Astrocyte (in vitro differentiated cells and primary cell): ENCODE measurements at regions not wholly inside any gene's neighbourhood (a gene's known extent, or its start where the extent isn't known, plus 50 kb on each side); places are given as distances from the start of the nearest gene placed in this dataset.

Experiments
- CTCF ChIP-seq: IDR thresholded peaks from 2 replicates; pipeline ENCODE4 v1.5.1; 2011; ENCODE audit warnings: low read depth, mild to moderate bottlenecking, inconsistent platforms, low read length, moderate library complexity; ENCODE audit not compliant: insufficient read depth
- EZH2 ChIP-seq: IDR thresholded peaks from 2 replicates; pipeline ENCODE4 v1.6.1; 2012; ENCODE audit warnings: mild to moderate bottlenecking, low read length, inconsistent platforms; ENCODE audit not compliant: insufficient read depth

DNA sequence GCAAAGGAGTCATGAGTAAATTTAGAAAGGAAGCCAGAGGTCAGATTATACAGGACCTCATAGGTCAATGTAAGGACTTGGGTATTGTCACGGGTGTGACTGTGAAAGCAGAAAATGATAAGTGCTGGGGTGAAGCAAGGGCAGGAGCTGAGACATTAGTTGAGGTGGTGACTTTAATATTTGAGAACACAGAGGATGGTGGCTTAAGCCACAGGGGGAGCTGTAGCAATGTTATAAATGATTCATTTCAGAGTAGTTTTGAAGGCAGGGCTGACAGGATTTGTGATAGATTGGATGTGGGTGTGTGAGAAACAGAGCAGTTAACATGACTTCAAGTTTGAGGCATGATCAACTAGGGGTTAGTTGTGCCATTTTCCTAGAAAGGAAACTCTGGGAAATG lies 659.9 kb downstream of the EPM2A start:
- TF ChIP-seq CTCF (no peak), EZH2 (no peak)
